ENCODE measurements at regions not wholly inside any gene's neighbourhood (a gene's known extent, or its start where the extent isn't known, plus 50 kb on each side); places are given as distances from the start of the nearest gene placed in this dataset.

- DNase-seq: no peak
Observed at GRCh38 chr1:62370594-62370993, 51.4 kb upstream of the KANK4 start.

- DNase-seq: no peak
Observed at GRCh38 chr1:62371375-62371774, 52.1 kb upstream of the KANK4 start.

- no peak for DNase-seq
Observed at GRCh38 chr1:62373221-62373620, 54.0 kb upstream of the KANK4 start.

- DNase-seq: no peak
Observed at GRCh38 chr1:62377043-62377562, 57.9 kb upstream of the KANK4 start.

- DNase-seq: no peak
Observed at GRCh38 chr1:62380181-62380580, 56.7 kb upstream of the USP1 start.

- DNase-seq: no peak
Observed at GRCh38 chr1:62381831-62382657, 54.8 kb upstream of the USP1 start.

GRCh38 chr1:62382658-62382955 is 54.2 kb upstream of the USP1 start:
- DNase-seq: no peak

GRCh38 chr1:62384276-62385005 is 52.4 kb upstream of the USP1 start:
- peak; percentile 58 for DNase-seq

GRCh38 chr1:62385923-62386322 is 50.9 kb upstream of the USP1 start:
- DNase-seq: no peak

GRCh38 chr1:62386351-62387121 is 50.3 kb upstream of the USP1 start:
- no peak for DNase-seq
